Breast epithelium (tissue), 3 donors: ENCODE measurements at regions not wholly inside any gene's neighbourhood (a gene's known extent, or its start where the extent isn't known, plus 50 kb on each side); places are given as distances from the start of the nearest gene placed in this dataset.

ENCODE experiments used
- POLR2A ChIP-seq: fragments of 450-650 bp; IDR thresholded peaks from one replicate; pipeline ENCODE4 v1.6.1; 2016; ENCODE audit warnings: antibody characterized with exemption, mild to moderate bottlenecking, moderate library complexity
- POLR2AphosphoS5 ChIP-seq, 3 donors: sonication (generic); formaldehyde crosslinking; IDR thresholded peaks; one replicate each; pipeline ENCODE4 v1.6.1; 2017; ENCODE audit warnings: antibody characterized with exemption in 3 of 3
- TF ChIP-seq, protein P1 (sequence below), 3 donors: fragments of 450-650 bp; IDR thresholded peaks; one replicate each; pipeline ENCODE4 v1.5.1; 2016 to 2017; ENCODE audit warnings: antibody characterized with exemption in 3 of 3, mild to moderate bottlenecking in 3 of 3, moderate library complexity in 3 of 3

- TF ChIP-seq, protein P1, sequence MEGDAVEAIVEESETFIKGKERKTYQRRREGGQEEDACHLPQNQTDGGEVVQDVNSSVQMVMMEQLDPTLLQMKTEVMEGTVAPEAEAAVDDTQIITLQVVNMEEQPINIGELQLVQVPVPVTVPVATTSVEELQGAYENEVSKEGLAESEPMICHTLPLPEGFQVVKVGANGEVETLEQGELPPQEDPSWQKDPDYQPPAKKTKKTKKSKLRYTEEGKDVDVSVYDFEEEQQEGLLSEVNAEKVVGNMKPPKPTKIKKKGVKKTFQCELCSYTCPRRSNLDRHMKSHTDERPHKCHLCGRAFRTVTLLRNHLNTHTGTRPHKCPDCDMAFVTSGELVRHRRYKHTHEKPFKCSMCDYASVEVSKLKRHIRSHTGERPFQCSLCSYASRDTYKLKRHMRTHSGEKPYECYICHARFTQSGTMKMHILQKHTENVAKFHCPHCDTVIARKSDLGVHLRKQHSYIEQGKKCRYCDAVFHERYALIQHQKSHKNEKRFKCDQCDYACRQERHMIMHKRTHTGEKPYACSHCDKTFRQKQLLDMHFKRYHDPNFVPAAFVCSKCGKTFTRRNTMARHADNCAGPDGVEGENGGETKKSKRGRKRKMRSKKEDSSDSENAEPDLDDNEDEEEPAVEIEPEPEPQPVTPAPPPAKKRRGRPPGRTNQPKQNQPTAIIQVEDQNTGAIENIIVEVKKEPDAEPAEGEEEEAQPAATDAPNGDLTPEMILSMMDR (IDR thresholded peaks at IDR 0.05): no peak
- TF ChIP-seq POLR2A: no peak
- TF ChIP-seq POLR2AphosphoS5 (IDR thresholded peaks at IDR 0.05): no peak
Observed at GRCh38 chr15:39369768-39370167, 211.1 kb upstream of the THBS1 start.
